HG03575 (cell line): ENCODE measurements at regions not wholly inside any gene's neighbourhood (a gene's known extent, or its start where the extent isn't known, plus 50 kb on each side); places are given as distances from the start of the nearest gene placed in this dataset.

ENCODE experiments used
- ATAC-seq: cut with Tn5 transposase; IDR thresholded peaks from one replicate; pipeline ENCODE4 v1.9.1; 2021; ENCODE audit not compliant: unreplicated experiment, insufficient number of reproducible peaks, low FRiP score; ENCODE audit errors: extremely low read depth

DNA sequence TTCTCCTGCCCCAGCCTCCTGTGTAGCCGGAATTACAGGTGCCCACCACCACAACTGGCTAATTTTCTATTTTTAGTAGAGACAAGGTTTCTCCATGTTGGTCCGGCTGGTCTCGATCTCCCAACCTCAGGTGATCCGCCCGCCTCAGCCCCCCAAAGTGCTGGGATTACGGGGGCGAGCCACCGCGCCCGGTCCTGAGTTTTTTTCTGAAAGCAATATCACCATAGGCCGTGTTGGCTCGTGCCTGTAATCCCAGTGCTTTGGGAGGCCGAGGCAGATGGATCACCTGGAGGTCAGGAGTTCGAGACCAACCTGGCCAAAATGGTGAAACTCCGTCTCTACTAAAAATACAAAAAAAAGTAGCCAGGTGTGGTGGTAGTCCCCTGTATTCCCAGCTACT is 136.3 kb upstream of the TECRL start:
- ATAC-seq, result no peak

DNA sequence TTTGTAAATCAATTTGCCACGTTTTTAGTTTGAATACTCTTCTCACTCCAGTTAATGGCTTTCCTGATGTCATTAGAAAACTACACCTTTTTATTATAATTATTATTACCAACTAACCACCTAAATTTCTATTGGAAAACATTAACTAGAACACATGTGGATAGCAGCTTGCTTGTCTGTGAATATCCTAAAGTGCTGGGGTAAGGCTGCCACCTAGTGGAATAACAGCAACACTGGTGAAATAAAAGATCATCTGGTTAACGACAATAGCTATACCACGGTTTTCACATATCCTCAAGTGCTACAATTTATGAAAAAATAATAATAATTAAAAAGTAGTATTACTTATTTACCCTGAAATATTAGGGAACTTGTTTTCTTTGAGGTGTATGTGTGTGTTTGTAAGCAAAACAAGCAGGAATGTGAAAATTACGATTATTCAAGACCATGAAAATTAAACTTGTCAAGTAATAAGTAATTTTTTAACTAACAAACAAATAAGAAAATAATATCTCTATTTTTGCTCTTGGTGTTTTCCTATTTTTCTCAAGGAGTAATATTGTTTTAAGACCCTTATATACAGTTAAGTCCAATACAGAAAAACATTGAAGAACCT is 130.1 kb upstream of the TECRL start:
- ATAC-seq, result peak; percentile 91

DNA sequence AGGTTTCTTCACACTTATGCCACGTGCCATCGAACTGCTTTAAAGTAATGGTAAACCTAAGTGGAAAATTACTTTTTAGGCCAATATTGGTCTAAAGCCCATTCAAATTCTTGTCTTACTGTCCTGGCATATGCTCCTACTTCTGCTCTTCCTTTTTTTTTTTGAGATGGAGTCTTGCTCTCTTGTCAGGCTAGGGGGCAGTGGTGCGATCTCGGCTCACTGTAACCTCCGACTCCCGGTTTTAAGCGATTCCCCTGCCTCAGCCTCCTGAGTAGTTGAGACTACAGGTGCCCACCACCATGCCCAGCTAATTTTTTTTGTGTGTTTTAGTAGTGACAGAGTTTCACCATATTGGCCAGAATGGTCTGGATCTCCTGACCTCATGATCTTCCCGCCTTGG is 129.0 kb upstream of the TECRL start:
- ATAC-seq, result no peak

DNA sequence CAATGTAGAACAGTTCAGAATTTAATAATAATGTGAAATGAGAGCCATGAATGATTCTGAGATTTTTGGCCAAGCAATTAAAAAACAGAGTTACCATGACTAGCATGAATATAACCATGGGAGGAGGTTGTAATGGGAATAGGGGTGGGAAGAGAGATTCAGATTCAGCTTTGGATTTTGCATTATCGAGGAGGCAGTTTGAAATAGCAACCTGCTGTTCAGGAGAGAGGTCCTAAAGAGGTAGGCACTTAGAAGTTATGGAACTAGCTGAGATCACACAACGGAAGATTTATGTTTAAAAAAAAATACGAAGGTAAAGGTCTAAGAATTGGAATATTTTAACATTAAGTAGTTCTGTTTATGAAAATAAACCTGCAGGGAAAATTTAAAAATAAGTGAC is 124.4 kb upstream of the TECRL start:
- ATAC-seq, result no peak

DNA sequence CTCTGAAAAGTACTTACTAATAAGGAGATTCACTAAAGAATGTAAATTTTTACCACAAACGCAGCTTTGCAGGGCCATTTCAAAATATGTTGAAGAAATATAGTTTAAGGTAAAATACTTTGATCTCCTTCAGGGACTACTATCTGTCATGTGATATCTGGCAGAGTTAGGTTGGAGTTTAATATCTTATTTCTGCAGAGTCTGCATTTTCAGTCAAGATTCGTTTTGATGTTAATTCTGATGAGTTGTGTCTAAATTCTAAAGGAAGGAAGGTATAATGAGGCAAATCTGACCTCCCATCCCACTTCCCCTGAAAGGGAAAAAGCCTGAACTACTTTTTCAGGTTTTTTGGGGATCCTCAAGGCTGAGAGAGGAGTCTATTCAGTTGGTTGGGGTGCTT is 123.9 kb upstream of the TECRL start:
- ATAC-seq, result no peak

- ATAC-seq, result no peak
Measured at GRCh38 chr4:64520421-64520820, 111.2 kb upstream of the TECRL start.

DNA sequence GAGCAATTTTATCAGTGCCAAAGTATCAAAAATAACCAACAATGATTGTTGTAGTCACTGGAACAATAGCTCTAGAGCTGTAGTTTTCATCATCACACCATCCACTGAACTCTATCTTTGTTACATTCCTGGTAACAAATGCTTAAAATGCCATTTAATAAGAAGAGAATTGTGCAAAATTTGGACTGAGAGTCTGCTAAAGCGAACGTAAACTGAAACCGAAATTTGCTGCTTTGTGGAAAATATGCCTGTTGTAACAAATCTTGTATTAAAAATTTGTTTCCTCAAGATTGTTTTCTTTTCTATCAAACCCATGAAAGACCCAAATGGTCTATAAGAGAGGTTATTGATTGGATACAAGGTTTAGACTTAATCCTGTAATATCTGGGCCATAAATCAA is 109.3 kb upstream of the TECRL start:
- ATAC-seq, result no peak

GRCh38 chr4:64516176-64516575 is 106.9 kb upstream of the TECRL start:
- ATAC-seq, result no peak

- ATAC-seq, result no peak
Measured at GRCh38 chr4:64508089-64508488, 98.8 kb upstream of the TECRL start.

DNA sequence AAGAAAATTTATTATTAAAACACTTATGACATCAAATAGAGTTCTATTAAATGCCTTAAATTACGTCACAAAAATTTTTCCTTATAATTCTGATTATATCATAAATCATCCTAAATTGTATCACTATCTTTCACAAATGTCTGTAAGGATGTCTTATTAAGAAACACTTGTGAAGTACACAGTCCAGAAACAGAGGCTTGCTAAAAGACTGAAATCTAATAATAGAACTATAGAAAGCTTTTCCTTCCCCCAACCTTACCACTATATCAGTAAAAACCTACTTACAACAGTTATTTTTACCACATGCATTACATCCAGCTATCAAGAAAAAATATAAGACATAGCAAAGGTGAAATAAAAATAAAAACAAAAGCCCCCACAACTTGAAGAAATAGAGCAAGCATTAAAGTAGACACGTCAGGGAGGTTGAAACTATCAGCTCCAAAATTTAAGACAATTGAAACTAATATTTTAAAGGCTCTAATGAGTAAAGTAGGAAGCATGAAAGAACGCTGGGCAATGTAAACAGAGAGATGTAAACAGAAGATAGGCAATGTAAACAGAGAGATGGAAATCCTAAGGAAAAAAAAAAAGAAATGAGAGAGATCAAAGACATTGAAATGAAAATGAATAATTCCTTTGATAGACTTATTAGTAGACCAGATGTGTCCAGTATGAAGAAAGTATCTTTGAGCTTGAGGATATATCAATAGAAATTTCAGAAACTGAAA is 94.9 kb upstream of the TECRL start:
- ATAC-seq, result no peak

DNA sequence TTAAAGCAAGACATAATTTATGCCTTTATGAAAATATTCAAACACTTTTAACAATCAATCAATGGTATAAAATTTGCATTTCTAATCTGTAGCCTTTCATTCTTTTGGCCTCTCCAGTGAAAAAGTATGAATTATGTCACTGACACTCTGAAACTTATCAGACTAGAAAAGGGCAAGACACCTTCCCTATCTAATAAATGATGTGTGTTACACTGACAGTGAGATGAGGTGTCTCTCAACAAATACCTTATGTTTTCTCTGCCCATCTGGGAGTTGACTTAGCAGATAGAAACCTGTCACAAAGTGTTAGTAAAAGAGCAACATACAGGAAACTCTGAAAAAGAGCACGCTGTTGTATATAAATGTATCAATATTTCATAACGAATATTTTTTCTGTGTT is 94.2 kb upstream of the TECRL start:
- ATAC-seq, result no peak

GRCh38 chr4:64497491-64497890 is 88.2 kb upstream of the TECRL start:
- ATAC-seq, result no peak

DNA sequence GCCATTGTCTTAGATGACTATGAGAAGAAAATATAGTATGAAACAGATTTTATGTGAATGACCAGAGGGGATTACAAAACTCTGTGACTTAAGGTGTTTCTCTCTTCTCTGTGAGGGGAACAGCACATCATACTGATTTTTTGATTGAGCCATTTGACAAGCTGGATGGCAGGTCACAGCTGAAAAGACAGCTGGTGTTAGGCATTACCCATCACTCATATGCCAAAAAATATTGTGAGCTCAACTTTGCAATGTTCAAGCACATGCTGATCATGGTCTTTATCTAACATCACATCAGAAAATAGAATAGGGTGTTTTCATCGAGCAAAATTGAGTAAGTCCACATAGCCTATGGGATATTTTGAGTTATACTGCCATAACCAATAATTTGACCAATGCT is 86.7 kb upstream of the TECRL start:
- ATAC-seq, result no peak

- no peak for ATAC-seq
Measured at GRCh38 chr4:64489628-64490027, 80.4 kb upstream of the TECRL start.

GRCh38 chr4:64479338-64479737 is 70.1 kb upstream of the TECRL start:
- no peak for ATAC-seq

- ATAC-seq, result no peak
Measured at GRCh38 chr4:64477127-64477526, 67.9 kb upstream of the TECRL start.

DNA sequence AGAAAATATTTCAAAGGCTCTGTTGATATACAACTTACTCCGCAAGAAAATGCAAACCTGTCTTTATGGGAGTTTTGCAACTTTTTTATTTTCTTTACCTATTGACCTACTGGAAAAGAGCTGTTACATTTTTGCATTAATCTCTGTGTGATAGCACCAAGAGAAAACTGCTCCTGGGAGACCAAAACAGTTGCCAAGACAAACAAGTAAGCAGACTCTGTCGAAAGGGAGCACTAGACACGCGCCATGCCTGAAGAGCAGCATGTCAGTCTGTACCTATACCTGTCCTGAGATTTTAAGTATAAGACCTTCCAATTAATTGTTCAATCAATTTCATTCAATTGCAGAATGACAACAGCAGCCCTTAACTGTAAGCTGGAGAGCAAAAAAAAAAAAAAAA is 56.0 kb upstream of the TECRL start:
- no peak for ATAC-seq

DNA sequence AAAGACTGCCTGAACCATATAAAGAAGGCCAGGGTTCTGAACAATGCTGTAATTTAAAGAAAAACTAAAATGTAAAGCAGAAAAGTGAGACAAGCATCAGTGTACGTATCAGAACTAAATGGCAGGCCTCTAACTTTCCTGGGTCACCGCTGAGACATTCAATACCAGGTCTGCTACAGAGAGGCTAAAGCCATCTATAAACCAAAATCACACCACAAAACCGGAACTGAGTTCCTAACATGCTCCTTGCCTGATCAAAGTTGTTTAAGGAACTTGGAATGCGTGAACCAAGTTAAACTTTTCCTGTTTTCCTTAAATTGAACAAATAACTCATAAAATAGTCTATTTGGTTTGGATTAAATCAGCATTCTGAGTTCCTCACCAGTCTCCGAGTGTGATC is 55.3 kb upstream of the TECRL start:
- ATAC-seq, result no peak
